MM.1S (cell line): ENCODE measurements at regions not wholly inside any gene's neighbourhood (a gene's known extent, or its start where the extent isn't known, plus 50 kb on each side); places are given as distances from the start of the nearest gene placed in this dataset.
"Not testable (repeated sequence)": the region's sequence is repeated elsewhere in the genome, so short reads cannot be mapped to it uniquely, and the experiment has no call there.

Experiments
- DNase-seq: peaks from one replicate; pipeline ENCODE4 v3.0.0-alpha.2; 2015
- H2AFZ ChIP-seq: fragments of 300-600 bp; sonication (generic); 2 replicates; pipeline ENCODE4 v1.6.0; 2016; ENCODE audit warnings: antibody characterized with exemption, low read length
- H3F3A ChIP-seq: fragments of 300-600 bp; sonication (generic); 2 replicates; pipeline ENCODE4 v1.6.1; 2016; ENCODE audit warnings: mild to moderate bottlenecking, antibody characterized with exemption, low read length, moderate library complexity, mixed read lengths; ENCODE audit not compliant: insufficient read depth
- H3K27ac ChIP-seq: fragments of 300-600 bp; sonication (generic); 2 replicates; pipeline ENCODE4 v1.5.1; 2016; ENCODE audit warnings: mild to moderate bottlenecking, low read length
- H3K27me3 ChIP-seq: fragments of 300-600 bp; sonication (generic); replicated peaks from 2 replicates; pipeline ENCODE4 v1.6.0; 2016; ENCODE audit warnings: low read length; ENCODE audit not compliant: insufficient read depth
- H3K36me3 ChIP-seq: fragments of 300-600 bp; sonication (generic); replicated peaks from 2 replicates; pipeline ENCODE4 v1.6.1; 2016; ENCODE audit warnings: mild to moderate bottlenecking, low read length, mixed read lengths; ENCODE audit not compliant: insufficient read depth
- H3K4me1 ChIP-seq: fragments of 300-600 bp; sonication (generic); 2 replicates; pipeline ENCODE4 v1.6.1; 2016; ENCODE audit warnings: low read length, mixed read lengths
- H3K4me2 ChIP-seq: fragments of 300-600 bp; sonication (generic); 2 replicates; pipeline ENCODE4 v1.6.0; 2016; ENCODE audit warnings: low read depth, low read length
- H3K4me3 ChIP-seq: fragments of 300-600 bp; sonication (generic); 2 replicates; pipeline ENCODE4 v1.5.1; 2016; ENCODE audit warnings: low read length, mixed read lengths
- H3K79me2 ChIP-seq: fragments of 300-600 bp; sonication (generic); 2 replicates; pipeline ENCODE4 v1.6.1; 2016; ENCODE audit warnings: mixed run types, low read length, mixed read lengths
- H3K9ac ChIP-seq: fragments of 300-600 bp; sonication (generic); 2 replicates; pipeline ENCODE4 v1.6.1; 2016; ENCODE audit warnings: low read length, mixed read lengths
- H3K9me2 ChIP-seq: fragments of 300-600 bp; sonication (generic); replicated peaks from 2 replicates; pipeline ENCODE4 v1.6.1; 2016; ENCODE audit warnings: mild to moderate bottlenecking, low read length, mixed read lengths; ENCODE audit not compliant: insufficient read depth
- H3K9me3 ChIP-seq: fragments of 300-600 bp; sonication (generic); replicated peaks from 2 replicates; pipeline ENCODE4 v1.6.1; 2016; ENCODE audit warnings: mild to moderate bottlenecking, low read length, mixed read lengths; ENCODE audit not compliant: insufficient read depth
- H4K20me1 ChIP-seq: fragments of 300-600 bp; sonication (generic); 2 replicates; pipeline ENCODE4 v1.6.1; 2016; ENCODE audit warnings: mild to moderate bottlenecking, low read length, moderate library complexity, mixed read lengths; ENCODE audit not compliant: insufficient read depth
- EZH2 ChIP-seq: fragments of 300-600 bp; sonication (generic); optimal IDR thresholded peaks from 2 replicates; pipeline ENCODE3; 2017; ENCODE audit warnings: low read depth, mild to moderate bottlenecking, antibody characterized with exemption, low read length, mixed read lengths
- EZH2phosphoT487 ChIP-seq: fragments of 300-600 bp; sonication (generic); IDR thresholded peaks from 2 replicates; pipeline ENCODE4 v1.6.1; 2018; ENCODE audit warnings: antibody characterized with exemption, low read length
- TF ChIP-seq, protein P1 (sequence below): fragments of 300-600 bp; sonication (generic); IDR thresholded peaks from 2 replicates; pipeline ENCODE4 v1.5.1; 2016; ENCODE audit warnings: antibody characterized with exemption, low read length, mixed read lengths

DNA sequence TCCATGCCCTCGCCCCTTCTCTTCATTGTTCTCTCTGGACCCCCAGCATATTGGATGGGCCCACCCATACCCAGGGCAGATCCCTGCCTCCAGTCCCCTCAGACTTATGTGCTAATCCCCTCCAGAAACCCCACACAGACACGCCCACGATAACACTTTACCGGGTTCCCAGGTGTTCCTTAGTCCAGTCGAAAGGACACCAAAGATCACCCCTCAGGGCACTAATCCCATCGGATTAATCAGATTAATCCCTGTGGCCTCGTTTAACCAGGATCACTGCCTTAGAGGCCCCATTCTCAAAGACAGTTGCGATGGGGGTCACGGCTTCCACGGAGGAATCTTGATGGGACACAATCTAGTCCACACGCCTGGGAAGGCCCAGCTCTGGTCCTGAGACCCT is 80.8 kb downstream of the SHANK2 start:
- Histone ChIP-seq H2AFZ (no peak overlapping the region), H3K9me2 (no peaks in the 10 kb centered on the region), H3K27me3 (peaks cover 73% of the 10 kb centered on the region), H3K36me3 (no peaks in the 10 kb centered on the region), H3F3A (no peaks in the 10 kb centered on the region), H3K4me3 (no peak overlapping the region), H3K9ac (no peak overlapping the region), H4K20me1 (no peaks in the 10 kb centered on the region), H3K4me1 (no peaks in the 10 kb centered on the region), H3K27ac (no peak overlapping the region), H3K4me2 (no peak overlapping the region), H3K9me3 (no peaks in the 10 kb centered on the region), H3K79me2 (no peaks in the 10 kb centered on the region)
- DNase-seq, result no peak
- TF ChIP-seq, protein P1, sequence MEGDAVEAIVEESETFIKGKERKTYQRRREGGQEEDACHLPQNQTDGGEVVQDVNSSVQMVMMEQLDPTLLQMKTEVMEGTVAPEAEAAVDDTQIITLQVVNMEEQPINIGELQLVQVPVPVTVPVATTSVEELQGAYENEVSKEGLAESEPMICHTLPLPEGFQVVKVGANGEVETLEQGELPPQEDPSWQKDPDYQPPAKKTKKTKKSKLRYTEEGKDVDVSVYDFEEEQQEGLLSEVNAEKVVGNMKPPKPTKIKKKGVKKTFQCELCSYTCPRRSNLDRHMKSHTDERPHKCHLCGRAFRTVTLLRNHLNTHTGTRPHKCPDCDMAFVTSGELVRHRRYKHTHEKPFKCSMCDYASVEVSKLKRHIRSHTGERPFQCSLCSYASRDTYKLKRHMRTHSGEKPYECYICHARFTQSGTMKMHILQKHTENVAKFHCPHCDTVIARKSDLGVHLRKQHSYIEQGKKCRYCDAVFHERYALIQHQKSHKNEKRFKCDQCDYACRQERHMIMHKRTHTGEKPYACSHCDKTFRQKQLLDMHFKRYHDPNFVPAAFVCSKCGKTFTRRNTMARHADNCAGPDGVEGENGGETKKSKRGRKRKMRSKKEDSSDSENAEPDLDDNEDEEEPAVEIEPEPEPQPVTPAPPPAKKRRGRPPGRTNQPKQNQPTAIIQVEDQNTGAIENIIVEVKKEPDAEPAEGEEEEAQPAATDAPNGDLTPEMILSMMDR, result no peak
- TF ChIP-seq EZH2 (no peak), EZH2phosphoT487 (no peak)

GRCh38 chr11:71170624-71171423 is 81.6 kb downstream of the SHANK2 start:
- no peak overlapping the region for H3K4me2 ChIP-seq
- H3K4me1 ChIP-seq, result no peaks in the 10 kb centered on the region
- no peaks in the 10 kb centered on the region for H4K20me1 ChIP-seq
- TF ChIP-seq, protein P1, result no peak
- TF ChIP-seq EZH2phosphoT487 (no peak), EZH2 (no peak)
- H3F3A ChIP-seq, result no peaks in the 10 kb centered on the region
- H2AFZ ChIP-seq, result no peak overlapping the region
- no peaks in the 10 kb centered on the region for H3K36me3 ChIP-seq
- no peaks in the 10 kb centered on the region for H3K9me2 ChIP-seq
- no peak overlapping the region for H3K9ac ChIP-seq
- no peak overlapping the region for H3K4me3 ChIP-seq
- DNase-seq, result no peak
- no peak overlapping the region for H3K27ac ChIP-seq
- no peaks in the 10 kb centered on the region for H3K79me2 ChIP-seq
- H3K27me3 ChIP-seq, result peaks cover 69% of the 10 kb centered on the region
- no peaks in the 10 kb centered on the region for H3K9me3 ChIP-seq

GRCh38 chr11:71169313-71169712 is 83.1 kb downstream of the SHANK2 start:
- Histone ChIP-seq H3K27me3 (peaks cover 71% of the 10 kb centered on the region), H3K4me3 (no peak overlapping the region), H3K9me3 (no peaks in the 10 kb centered on the region), H2AFZ (no peak overlapping the region), H3K4me1 (no peaks in the 10 kb centered on the region), H3K79me2 (no peaks in the 10 kb centered on the region), H3F3A (no peaks in the 10 kb centered on the region), H3K36me3 (no peaks in the 10 kb centered on the region), H3K9ac (no peak overlapping the region), H3K9me2 (no peaks in the 10 kb centered on the region), H3K4me2 (no peak overlapping the region), H4K20me1 (no peaks in the 10 kb centered on the region), H3K27ac (no peak overlapping the region)
- TF ChIP-seq, protein P1, result no peak
- no peak for TF ChIP-seq EZH2phosphoT487
- no peak for DNase-seq

- H4K20me1 ChIP-seq, H3K79me2 ChIP-seq, H3K4me3 ChIP-seq, H3K4me2 ChIP-seq, DNase-seq, H3K36me3 ChIP-seq, H3F3A ChIP-seq, H3K9ac ChIP-seq, H3K27ac ChIP-seq, H3K9me3 ChIP-seq, H3K9me2 ChIP-seq, H3K4me1 ChIP-seq, H2AFZ ChIP-seq: not testable (repeated sequence)
- peaks cover 68% of the 10 kb centered on the region for H3K27me3 ChIP-seq
Measured at GRCh38 chr11:71167814-71168213, 84.6 kb downstream of the SHANK2 start.
